ENCODE measurements at regions not wholly inside any gene's neighbourhood (a gene's known extent, or its start where the extent isn't known, plus 50 kb on each side); places are given as distances from the start of the nearest gene placed in this dataset.

DNA sequence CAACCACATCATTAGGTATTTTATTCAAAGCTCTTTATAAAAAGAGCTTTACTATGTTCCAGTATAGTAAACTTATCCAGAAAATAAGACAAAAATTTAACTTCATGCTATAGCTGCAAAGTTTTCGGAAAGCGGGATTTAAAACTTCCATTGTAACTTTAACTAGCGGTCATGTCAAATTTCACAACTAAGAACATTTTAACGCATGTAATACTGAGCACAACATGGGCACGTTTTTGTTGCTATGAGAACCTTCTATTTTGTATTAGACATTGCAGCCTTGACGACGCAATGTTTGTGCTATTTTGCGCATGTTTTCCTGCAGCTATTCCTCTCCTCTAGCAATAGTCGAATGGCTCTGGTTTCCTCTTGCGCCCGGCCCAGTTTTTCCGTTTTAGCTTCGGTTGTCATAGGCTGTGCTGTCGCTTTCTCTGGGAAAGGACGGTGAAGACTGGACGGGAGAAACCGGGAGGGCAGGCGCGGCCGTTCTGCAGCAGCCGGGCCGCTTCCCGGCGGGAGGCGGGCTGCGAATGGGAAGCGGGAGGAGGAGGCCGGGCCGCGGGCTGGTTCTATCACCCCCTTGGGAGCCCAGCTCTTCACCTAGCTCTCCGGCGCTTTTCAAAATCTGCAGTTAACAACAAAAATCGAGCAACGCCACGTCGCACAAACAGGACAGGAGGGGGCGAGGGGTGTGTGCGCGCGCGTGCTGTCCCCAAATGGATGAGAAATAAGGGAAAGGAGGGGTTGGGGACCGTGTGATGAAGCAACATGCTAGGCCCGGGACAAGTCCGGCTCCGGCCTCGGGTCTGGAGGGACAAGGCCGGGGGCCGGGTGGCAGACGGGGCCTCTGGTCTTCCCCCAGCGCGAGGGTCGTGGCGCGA lies 105.3 kb upstream of the HNRNPU start (continued):
- TF ChIP-seq, protein P1, sequence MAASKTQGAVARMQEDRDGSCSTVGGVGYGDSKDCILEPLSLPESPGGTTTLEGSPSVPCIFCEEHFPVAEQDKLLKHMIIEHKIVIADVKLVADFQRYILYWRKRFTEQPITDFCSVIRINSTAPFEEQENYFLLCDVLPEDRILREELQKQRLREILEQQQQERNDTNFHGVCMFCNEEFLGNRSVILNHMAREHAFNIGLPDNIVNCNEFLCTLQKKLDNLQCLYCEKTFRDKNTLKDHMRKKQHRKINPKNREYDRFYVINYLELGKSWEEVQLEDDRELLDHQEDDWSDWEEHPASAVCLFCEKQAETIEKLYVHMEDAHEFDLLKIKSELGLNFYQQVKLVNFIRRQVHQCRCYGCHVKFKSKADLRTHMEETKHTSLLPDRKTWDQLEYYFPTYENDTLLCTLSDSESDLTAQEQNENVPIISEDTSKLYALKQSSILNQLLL (CRISPR knock-in tag; IDR thresholded peaks at IDR 0.05; ENCODE audit: borderline replicate concordance) = no peak
- TF ChIP-seq, protein P2, sequence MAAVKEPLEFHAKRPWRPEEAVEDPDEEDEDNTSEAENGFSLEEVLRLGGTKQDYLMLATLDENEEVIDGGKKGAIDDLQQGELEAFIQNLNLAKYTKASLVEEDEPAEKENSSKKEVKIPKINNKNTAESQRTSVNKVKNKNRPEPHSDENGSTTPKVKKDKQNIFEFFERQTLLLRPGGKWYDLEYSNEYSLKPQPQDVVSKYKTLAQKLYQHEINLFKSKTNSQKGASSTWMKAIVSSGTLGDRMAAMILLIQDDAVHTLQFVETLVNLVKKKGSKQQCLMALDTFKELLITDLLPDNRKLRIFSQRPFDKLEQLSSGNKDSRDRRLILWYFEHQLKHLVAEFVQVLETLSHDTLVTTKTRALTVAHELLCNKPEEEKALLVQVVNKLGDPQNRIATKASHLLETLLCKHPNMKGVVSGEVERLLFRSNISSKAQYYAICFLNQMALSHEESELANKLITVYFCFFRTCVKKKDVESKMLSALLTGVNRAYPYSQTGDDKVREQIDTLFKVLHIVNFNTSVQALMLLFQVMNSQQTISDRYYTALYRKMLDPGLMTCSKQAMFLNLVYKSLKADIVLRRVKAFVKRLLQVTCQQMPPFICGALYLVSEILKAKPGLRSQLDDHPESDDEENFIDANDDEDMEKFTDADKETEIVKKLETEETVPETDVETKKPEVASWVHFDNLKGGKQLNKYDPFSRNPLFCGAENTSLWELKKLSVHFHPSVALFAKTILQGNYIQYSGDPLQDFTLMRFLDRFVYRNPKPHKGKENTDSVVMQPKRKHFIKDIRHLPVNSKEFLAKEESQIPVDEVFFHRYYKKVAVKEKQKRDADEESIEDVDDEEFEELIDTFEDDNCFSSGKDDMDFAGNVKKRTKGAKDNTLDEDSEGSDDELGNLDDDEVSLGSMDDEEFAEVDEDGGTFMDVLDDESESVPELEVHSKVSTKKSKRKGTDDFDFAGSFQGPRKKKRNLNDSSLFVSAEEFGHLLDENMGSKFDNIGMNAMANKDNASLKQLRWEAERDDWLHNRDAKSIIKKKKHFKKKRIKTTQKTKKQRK (IDR thresholded peaks at IDR 0.05; ENCODE audit: borderline replicate concordance, low read depth, low read length) = no peak
- TF ChIP-seq, protein P3, sequence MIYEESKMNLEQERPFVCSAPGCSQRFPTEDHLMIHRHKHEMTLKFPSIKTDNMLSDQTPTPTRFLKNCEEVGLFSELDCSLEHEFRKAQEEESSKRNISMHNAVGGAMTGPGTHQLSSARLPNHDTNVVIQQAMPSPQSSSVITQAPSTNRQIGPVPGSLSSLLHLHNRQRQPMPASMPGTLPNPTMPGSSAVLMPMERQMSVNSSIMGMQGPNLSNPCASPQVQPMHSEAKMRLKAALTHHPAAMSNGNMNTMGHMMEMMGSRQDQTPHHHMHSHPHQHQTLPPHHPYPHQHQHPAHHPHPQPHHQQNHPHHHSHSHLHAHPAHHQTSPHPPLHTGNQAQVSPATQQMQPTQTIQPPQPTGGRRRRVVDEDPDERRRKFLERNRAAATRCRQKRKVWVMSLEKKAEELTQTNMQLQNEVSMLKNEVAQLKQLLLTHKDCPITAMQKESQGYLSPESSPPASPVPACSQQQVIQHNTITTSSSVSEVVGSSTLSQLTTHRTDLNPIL (CRISPR knock-in tag; IDR thresholded peaks at IDR 0.05) = no peak
- TF ChIP-seq, protein P4, sequence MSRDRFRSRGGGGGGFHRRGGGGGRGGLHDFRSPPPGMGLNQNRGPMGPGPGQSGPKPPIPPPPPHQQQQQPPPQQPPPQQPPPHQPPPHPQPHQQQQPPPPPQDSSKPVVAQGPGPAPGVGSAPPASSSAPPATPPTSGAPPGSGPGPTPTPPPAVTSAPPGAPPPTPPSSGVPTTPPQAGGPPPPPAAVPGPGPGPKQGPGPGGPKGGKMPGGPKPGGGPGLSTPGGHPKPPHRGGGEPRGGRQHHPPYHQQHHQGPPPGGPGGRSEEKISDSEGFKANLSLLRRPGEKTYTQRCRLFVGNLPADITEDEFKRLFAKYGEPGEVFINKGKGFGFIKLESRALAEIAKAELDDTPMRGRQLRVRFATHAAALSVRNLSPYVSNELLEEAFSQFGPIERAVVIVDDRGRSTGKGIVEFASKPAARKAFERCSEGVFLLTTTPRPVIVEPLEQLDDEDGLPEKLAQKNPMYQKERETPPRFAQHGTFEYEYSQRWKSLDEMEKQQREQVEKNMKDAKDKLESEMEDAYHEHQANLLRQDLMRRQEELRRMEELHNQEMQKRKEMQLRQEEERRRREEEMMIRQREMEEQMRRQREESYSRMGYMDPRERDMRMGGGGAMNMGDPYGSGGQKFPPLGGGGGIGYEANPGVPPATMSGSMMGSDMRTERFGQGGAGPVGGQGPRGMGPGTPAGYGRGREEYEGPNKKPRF (IDR thresholded peaks at IDR 0.05; ENCODE audit: low read depth, low read length) = no peak
- TF ChIP-seq, protein P5, sequence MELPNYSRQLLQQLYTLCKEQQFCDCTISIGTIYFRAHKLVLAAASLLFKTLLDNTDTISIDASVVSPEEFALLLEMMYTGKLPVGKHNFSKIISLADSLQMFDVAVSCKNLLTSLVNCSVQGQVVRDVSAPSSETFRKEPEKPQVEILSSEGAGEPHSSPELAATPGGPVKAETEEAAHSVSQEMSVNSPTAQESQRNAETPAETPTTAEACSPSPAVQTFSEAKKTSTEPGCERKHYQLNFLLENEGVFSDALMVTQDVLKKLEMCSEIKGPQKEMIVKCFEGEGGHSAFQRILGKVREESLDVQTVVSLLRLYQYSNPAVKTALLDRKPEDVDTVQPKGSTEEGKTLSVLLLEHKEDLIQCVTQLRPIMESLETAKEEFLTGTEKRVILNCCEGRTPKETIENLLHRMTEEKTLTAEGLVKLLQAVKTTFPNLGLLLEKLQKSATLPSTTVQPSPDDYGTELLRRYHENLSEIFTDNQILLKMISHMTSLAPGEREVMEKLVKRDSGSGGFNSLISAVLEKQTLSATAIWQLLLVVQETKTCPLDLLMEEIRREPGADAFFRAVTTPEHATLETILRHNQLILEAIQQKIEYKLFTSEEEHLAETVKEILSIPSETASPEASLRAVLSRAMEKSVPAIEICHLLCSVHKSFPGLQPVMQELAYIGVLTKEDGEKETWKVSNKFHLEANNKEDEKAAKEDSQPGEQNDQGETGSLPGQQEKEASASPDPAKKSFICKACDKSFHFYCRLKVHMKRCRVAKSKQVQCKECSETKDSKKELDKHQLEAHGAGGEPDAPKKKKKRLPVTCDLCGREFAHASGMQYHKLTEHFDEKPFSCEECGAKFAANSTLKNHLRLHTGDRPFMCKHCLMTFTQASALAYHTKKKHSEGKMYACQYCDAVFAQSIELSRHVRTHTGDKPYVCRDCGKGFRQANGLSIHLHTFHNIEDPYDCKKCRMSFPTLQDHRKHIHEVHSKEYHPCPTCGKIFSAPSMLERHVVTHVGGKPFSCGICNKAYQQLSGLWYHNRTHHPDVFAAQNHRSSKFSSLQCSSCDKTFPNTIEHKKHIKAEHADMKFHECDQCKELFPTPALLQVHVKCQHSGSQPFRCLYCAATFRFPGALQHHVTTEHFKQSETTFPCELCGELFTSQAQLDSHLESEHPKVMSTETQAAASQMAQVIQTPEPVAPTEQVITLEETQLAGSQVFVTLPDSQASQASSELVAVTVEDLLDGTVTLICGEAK (IDR thresholded peaks at IDR 0.05) = peak; percentile 44; the same call in 1 of the 2 replicates
- TF ChIP-seq, protein P5 (CRISPR knock-in tag; IDR thresholded peaks at IDR 0.05) = no peak
- TF ChIP-seq ZC3H8 (IDR thresholded peaks at IDR 0.05) = no peak
- no peak for TF ChIP-seq NFXL1 (CRISPR knock-in tag; IDR thresholded peaks at IDR 0.05)

Data from K562 (cell line).